HG03571 (cell line): ENCODE measurements at regions not wholly inside any gene's neighbourhood (a gene's known extent, or its start where the extent isn't known, plus 50 kb on each side); places are given as distances from the start of the nearest gene placed in this dataset.
"Not testable (repeated sequence)": the region's sequence is repeated elsewhere in the genome, so short reads cannot be mapped to it uniquely, and the experiment has no call there.

ENCODE experiments used
- ATAC-seq: cut with Tn5 transposase; IDR thresholded peaks from one replicate; pipeline ENCODE4 v1.9.1; 2021; ENCODE audit not compliant: unreplicated experiment

DNA sequence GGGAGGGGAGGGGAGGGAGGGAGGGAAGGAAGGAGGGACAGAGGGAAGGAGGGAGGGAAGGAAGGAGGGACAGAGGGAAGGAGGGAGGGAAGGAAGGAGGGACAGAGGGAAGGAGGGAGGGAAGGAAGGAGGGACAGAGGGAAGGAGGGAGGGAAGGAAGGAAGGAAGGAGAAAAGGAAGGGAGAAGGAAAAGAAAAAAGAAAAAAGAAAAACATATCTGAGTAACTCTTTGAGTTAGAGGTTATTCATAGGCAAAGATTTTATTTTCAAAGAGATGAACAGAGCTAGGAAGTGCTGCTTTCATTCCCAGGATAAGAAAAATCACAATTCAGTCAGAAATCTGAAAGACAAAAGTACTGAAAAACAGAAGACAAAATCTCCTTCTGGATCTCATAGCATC is 379.7 kb upstream of the GYPC start:
- ATAC-seq, result not testable (repeated sequence)

DNA sequence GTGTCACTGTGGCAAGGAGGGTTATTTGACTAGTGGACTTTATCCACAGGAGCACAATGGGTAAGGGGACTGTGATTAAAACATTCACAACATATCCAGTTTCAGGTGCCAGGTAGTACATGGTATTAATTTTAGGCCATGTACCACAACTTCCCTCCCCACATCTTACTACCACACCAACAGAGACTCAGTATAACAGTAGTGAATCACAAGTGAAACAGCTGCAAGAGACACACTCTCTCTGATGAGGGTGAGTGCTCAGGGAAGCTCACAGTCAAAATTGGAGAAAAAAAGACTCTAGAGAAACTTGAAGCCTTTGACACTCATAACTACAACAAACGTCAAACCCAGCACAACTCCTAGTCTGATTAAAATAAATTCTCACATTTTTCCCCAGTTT is 367.6 kb upstream of the GYPC start:
- no peak for ATAC-seq

DNA sequence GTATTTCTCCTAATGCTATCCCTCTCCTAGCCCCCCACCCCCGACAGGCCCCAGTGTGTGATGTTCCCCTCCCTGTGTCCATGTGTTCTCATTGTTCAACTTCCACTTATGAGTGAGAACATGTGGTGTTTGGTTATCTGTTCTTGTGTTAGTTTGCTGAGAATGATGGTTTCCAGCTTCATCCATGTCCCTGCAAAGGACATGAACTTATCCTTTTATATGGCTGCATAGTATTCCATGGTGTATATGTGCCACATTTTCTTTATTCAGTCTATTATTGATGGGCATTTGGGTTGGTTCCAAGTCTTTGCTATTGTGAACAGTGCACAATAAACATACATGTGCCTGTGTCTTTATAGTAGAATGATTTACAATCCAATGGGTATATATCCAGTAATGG is 362.0 kb upstream of the GYPC start:
- not testable (repeated sequence) for ATAC-seq

DNA sequence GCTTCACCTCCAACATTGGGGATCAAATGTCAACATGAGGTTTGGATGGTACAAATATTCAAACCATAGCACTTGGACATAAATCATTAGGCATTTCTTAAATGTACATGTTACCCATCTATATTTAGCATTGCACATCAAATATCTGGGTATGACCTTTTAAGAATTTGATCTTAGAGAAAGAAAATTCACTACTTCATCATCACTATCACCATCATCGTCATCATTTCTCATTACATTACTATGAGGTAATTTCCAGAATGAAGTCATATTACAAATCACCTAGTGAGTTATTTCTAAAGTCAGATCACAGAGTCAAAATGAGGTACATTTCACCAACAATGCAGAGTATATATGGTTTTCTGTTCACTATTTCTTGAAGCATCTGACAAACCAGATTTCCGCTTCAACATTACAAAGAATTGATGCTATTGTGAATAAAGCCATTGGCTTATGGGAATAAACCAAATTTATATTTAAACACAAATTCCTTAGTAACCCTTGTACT is 356.4 kb upstream of the GYPC start:
- ATAC-seq, result no peak

DNA sequence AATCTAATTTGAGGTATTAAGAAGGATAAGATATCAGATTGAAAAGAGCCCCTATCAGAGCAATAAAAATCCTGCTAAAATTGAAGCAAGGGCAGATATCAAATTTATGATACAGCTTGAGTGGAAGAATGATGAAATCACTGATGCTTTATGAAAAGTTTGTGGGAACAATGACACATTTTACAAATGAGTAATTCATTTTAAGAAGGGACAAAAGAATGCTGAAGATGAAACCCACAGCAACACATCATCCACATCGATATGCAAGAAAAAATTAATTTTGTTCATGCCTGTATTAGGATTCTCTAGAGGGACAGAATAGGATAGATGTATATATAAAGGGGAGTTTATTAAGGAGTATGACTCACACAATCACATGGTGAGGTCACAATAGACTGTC is 355.6 kb upstream of the GYPC start:
- ATAC-seq, result no peak

DNA sequence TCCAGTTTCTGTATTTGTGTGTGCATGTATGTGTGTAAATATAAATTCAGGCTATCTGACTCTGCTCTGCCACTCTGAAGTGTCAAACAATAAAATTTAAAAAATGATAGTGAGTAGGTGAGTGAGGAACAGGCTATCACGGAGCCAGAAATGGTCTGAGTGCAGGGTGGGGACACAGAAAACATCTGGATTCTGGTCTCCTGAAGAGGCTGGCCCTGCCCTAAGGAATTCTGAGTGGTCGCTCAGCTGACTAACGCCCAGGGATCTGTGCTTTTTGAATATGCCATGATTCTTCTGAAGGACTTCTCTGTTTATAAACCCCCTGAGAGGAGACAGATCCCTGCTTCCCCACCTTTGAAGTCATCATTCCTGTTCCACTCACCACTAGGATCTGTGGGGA is 353.9 kb upstream of the GYPC start:
- ATAC-seq, result no peak

DNA sequence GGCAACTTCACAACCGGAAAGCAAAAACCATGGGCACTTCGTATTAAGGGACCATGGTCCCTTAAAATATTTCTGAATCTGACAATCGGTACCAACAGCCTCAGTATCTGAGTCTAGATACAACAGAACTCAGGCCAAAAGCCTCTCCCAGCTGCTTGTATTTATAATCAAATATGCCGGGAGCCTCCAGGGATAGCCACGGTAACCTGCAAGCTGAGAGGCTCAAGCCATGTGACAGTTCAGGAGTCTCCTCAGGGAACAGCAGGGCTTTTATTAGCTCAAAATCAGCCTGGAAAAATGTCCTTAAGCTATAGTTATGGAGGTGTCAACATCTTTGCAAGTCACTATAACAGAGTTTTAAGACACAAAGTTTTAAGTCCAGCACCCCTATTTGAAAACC is 352.8 kb upstream of the GYPC start:
- ATAC-seq, result no peak

DNA sequence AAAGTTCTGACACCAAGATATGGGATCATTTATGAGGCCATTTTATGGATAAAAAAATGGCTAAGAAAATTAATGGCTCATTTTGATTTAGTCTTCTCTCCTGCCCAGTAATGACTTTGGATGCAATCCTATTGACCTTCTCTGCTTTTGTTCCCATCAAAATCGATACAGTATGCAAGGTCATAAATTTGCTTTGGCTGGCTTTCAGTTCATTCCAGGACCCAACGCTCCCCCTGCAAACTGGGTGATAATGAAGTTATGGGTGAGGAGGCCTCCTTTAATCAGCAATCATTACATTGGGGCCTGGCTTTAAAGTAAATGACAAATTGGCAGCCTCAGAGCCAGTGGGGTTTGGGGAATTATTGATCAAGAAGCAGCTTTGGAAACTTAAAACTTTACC is 351.8 kb upstream of the GYPC start:
- ATAC-seq, result no peak

DNA sequence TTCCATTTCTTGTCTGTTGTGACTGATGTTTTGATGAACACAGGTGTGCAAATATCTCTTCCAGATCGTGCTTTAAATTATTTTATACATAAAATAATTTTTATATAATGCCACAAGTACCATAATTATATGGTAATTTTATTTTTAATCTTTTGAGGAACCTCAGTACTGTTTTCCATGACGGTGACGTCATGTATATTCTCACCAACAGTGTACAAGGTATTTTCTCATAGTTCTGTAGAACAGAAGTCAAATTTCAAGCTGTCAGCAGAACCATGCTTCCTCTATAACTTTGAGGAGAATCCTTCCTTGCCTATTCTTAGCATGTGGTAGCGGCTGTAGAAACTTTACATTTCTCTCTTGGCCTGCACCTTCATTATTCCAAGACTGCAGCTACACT is 349.4 kb upstream of the GYPC start:
- ATAC-seq, result no peak

DNA sequence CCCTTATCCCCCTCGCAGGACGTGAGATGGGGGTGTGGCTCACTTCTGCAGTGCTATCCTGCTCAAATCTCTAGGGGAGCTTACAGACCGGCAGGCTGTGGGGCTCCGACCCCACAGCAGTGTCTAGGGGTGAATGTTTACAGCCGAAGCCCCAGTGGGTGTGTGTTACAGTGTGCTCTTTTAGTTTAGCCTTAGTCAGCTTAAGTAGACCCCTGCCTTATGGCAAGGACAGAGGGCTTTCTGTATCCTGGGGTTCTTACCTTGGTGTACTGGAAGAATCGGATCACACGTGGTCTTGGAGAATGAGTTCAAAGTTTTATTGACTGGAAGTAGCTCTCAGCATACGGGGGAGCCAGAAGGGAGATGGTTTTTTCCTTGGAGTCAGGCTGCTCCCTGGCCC is 348.2 kb upstream of the GYPC start:
- ATAC-seq, result no peak

DNA sequence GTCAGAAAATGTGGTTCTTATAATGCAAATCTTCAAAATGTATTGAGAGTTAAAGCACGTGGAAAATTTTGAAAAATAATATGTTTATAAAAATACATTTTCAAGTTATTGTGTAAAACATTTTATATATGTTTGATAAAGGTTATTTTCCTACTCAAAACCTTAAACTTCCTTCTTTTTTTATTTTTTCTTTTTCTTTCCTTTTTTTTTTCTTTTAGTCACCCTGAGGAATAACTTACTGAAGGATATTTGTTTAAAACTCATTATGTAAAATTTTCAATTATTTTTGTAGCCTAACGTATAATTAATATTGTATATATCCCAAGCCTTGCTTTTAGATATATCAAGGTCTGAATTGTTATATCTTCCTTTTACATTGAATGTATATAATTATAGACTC is 346.8 kb upstream of the GYPC start:
- no peak for ATAC-seq

DNA sequence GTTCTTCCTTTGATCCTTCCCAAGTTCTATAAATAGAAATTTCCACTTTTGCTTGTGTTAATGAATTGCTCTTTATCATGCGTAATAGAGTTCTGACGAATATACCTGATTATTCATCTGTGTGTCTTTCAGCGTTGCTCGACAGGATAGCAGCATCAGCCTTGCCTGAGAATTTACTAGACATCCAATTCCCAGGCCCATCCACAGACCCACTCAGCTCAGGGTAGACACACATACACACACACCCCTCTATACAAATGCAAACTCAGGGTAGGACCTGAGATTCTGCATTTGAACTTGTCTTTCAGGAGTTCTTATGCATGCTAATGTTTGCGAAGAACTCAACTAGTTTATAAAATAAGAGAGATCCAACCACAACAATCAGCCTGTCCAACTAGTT is 343.4 kb upstream of the GYPC start:
- no peak for ATAC-seq

DNA sequence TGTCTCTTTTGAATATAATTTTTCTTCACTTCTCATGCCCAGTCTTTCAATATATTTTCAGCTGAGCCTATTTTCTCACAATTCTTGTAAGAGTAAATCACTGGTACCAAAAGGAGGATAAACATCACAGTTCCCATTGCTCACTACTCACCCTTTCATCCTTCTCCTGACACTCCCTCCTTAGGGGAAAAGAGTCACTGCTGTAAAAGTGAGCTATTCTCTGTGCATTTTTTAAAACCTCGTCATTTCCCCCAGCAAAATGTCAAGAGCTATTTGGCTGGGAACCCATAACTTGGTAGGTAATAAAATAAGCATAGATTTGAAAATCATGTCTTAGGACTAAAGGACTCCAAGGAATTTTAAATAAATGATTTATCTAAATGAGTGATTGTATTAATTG is 340.1 kb upstream of the GYPC start:
- no peak for ATAC-seq

DNA sequence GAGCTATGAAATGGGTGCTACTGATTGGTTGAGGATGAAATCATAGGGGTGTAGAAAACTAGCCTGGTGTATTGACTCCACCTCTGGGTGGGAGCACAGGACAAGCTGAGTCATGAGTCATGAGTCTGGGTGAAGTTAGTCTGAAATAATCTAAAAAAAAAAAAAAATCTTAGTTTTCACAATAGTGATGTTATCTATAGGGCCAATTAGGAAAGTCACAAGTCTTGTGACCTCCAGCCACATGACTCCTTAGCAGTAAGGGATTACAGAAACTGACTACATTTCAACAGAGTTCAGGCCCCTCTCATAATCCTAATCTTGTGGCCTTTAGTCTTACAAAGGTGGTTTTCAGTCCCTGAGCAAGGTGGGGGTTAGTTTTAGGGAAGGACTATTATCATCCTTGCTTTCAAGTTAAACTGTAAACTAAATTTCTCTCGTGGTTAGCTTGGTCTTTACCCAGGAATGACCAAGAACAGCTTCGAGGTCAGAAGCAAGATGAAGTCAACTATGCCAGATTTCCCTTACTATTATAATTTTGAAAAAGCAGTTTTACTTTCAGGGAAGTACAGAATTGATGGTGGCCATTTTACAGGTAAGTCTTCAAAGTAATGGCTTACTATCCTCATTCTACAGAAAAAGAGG is 338.0 kb upstream of the GYPC start:
- no peak for ATAC-seq

DNA sequence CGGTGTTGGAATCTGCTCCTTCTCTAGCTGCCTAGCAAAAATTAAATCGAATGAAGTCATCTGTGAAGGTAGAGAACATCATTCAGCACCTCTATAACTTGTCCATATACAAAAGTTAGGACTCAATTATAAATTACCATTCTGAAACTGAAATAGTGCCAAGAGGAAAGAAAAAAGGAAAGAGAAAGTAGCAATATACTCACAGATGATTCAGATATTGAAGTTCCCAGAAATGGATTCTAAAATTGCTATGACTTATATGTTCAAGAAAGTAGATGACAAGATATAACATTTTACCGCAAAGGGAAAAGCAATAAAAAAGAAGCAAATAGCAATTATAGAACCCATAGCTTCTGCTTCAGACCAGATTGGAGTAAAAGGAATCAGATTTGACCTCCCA is 333.6 kb upstream of the GYPC start:
- ATAC-seq, result no peak

DNA sequence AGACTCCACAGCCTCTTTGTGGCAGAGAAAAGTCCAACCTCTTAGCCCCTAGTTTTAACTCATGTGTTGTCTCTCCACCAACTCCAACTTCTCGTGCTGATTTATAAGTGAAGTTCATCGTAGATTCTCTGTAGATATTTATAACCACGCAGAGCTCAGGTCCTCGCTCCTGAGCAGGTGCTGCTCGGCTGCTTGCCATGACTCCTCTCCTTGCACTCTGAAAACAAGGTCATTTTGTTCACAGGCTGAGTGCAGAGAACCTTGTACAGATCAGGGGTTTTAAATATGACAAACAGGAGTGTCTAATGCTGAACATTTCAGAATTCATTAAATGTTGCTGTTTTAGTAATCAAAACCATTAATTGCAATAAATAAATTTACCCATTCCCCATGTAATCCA is 330.8 kb upstream of the GYPC start:
- no peak for ATAC-seq

DNA sequence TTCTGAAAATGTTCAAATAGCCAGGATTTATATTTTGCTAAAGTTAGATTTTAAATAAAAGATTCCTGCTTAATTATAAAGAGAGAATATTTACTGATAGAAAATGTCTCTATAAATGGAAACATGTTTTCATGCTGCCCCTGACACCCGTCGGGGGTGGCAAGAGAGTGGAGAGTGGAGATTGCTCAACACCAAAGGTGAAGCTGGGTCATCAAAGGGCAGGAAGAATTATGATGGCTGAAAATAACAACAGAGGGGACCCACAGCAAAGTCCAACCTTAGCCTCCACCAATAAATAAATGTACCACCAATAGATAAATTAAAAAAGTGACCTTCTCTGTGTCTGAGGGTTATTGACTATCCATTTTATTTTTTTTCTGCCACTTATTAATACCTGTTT is 326.8 kb upstream of the GYPC start:
- ATAC-seq, result no peak

DNA sequence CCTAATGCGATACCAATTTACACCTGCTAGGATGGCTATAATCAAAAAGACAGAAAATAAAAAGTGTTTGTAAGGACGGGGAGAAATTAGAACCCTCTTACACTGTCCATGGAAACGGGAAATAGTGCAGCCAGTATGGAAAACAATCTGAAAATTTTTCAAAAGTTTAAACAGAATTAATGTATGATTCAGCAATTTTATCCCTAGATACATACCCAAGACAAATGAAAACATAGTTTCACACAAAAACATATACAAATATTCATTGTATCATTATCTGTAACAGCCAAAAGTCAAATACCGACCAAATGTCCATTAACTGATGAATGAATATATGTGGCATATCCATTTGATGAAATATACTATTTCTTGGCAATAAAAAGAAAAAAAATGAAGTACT is 313.5 kb upstream of the GYPC start:
- ATAC-seq, result no peak

DNA sequence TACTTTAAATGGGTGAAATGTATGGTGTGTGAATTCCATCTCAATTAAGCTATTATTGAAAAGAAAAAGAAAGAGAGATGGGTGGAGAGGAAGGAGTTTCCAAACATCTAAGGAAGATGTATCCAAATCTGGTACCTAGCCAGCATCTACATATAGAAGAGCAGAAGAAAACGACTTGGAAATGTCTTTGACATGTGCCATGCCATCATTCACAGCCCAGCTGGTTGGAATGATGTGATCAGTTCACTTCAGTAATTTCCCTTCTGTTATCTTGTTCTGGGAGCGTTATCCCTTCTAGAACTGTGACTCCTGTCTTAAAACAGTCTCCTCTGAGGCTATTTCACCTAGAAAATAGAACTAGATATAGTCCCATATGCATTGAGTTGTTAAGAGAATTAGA is 312.8 kb upstream of the GYPC start:
- no peak for ATAC-seq

DNA sequence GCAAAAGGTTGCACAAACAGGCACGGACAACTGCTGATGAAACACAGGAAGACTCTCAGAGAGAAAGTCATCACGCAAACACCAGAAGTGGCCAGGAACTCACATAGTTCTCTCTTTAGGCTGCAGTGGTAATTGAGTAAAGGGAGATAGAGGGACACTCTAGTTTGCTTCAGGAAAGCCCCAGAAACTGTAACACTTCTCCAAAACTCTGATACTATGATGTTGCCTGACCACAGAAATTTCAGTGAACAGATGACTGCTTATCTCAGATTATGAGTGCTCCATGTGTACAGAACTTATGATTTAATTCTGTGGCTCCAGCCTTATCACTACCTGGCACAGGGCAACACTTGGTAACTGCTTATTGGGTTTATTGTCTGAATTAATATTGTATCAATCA is 311.5 kb upstream of the GYPC start:
- ATAC-seq, result no peak

DNA sequence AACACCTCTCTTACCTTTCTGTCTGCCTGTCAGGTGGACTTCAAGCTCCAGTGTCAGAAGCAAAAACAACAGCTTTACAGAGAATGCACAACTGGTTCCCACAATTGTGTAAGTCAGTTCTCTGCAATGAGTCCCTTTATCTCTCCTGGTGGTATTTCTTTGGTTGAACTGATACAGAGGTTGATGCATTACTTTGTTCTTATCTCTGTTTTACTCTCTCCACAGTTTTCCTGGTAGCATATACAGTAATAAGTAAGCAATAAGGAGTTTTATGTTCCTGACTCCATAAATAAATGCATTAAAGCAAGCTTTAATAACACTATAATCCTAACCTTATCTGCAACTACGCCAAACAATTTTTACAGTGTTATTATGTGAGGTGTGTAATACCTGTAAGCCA is 310.3 kb upstream of the GYPC start:
- no peak for ATAC-seq

DNA sequence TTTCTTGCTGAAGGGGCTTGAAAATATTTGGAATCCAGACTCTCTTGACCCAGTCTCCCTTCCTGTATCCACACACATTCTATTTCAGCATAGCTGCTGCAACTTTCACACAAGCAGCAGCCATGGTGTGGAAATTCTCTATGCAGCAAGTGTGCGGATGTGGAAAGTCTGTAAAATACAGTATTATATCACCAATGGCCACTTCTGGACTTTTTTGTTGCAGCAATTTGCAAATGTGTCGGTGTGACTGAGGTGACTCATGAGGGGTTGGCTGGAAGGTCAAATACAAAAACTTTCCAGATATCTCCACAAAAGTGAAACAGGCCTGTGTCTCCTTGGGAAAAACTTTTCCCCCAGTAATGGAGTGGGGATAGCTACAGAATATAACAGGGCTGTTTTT is 299.3 kb upstream of the GYPC start:
- no peak for ATAC-seq

DNA sequence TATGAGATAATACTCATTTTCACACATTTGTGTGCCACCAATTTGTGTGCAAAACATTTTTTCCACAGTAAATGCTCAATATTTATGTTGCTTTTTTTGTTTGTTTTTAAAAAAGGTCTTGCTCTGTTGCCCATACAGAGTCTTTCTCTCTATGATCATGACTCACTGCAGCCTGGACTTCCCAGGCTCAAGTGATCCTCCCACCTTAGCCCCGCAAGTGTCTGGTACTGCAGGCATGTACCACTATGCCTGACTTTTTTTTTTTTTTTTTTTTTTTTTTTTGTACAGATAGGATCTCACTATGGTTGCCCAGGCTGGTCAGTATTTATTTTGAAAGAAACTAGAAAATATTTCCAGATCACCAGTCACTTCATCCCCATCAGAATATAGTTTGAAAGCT is 297.8 kb upstream of the GYPC start:
- no peak for ATAC-seq

DNA sequence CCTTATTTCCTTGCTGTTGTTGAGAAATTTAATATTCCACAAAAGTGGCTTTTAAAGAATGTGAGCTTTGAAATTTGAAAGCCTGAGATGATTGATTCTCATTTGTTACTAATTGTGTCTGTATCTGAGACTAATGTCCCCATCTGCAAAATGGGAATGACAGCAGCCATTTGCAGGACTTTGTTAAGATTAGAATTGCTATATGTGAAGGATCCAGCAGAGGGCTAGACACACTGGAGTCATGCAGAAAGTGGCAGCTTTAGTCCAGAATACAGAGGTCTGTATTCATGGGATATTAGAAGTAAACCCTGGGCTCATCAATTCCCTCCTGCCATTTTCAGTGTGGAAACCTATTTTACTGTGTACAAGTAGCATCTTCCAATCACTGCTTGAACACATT is 296.5 kb upstream of the GYPC start:
- ATAC-seq, result peak; percentile 61
